Vagina (tissue), 2 donors: ENCODE measurements at regions not wholly inside any gene's neighbourhood (a gene's known extent, or its start where the extent isn't known, plus 50 kb on each side); places are given as distances from the start of the nearest gene placed in this dataset.
A peak's percentile ranks its signal among the peaks of the same experiment; 100 is the strongest.

ENCODE experiments used
- DNase-seq, 2 donors: peaks; one replicate each; pipeline ENCODE4 v3.0.0-alpha.2; 2017; ENCODE audit errors: extremely low spot score in 2 of 2
- H3K27ac ChIP-seq: fragments of 200-600 bp; sonication (generic); one replicate; pipeline ENCODE4 v1.5.1; 2019
- H3K27me3 ChIP-seq: fragments of 200-600 bp; sonication (generic); one replicate; pipeline ENCODE4 v1.5.1; 2019
- H3K36me3 ChIP-seq, 2 donors: fragments of 200-600 bp; sonication (generic); one replicate each; pipeline ENCODE4 v1.5.1; 2017 to 2019
- H3K4me1 ChIP-seq: fragments of 200-600 bp; sonication (generic); one replicate; pipeline ENCODE4 v1.5.1; 2019
- H3K4me3 ChIP-seq, 2 donors: fragments of 200-600 bp; sonication (generic); 1 replicate in 1 of 2; 2 replicates in 1 of 2; pipeline ENCODE4 v1.5.1; 2016 to 2019
- H3K9me3 ChIP-seq: fragments of 200-600 bp; sonication (generic); one replicate; pipeline ENCODE4 v1.5.1; 2019
- CTCF ChIP-seq, 3 experiments: fragments of 450-650 bp in 2 of 3; fragments of 200-600 bp in 1 of 3; sonication (generic) in 1 of 3; IDR thresholded peaks; one replicate each; pipeline ENCODE4 v1.5.1; 2017 to 2019; ENCODE audit warnings: antibody characterized with exemption in 3 of 3, mild to moderate bottlenecking in 2 of 3, moderate library complexity in 2 of 3
- POLR2A ChIP-seq, 2 donors: fragments of 450-650 bp; IDR thresholded peaks; one replicate each; pipeline ENCODE4 v1.6.1; 2017; ENCODE audit warnings: antibody characterized with exemption in 2 of 2, mild to moderate bottlenecking in 2 of 2, moderate library complexity in 2 of 2
- POLR2AphosphoS5 ChIP-seq, 2 donors: sonication (generic); formaldehyde crosslinking; IDR thresholded peaks; one replicate each; pipeline ENCODE4 v1.9.0; 2017; ENCODE audit warnings: antibody characterized with exemption in 2 of 2, mild to moderate bottlenecking in 2 of 2, low read depth in 1 of 2; ENCODE audit not compliant: insufficient read depth in 1 of 2
- intact Hi-C: fragments of 100-400 bp; cut with DNase I; formaldehyde crosslinking; loops from one replicate; pipeline ENCODE4 v1.15.1; 2023

GRCh38 chr16:54479546-54479945, 193.0 kb upstream of the IRX3 start:
- DNase-seq: no peak
- Histone ChIP-seq H3K36me3 (no peaks in the 10 kb centered on the region), H3K27ac (no peak overlapping the region), H3K27me3 (no peaks in the 10 kb centered on the region), H3K9me3 (no peaks in the 10 kb centered on the region), H3K4me3 (no peak overlapping the region), H3K4me1 (no peaks in the 10 kb centered on the region)
- intact Hi-C loops: no loop called here
- no peak for TF ChIP-seq POLR2A (IDR thresholded peaks at IDR 0.05)

- intact Hi-C loops: no loop called here
- DNase-seq: no peak
- Histone ChIP-seq H3K4me3 (no peak overlapping the region), H3K4me1 (no peaks in the 10 kb centered on the region), H3K27me3 (no peaks in the 10 kb centered on the region), H3K9me3 (no peaks in the 10 kb centered on the region), H3K36me3 (no peaks in the 10 kb centered on the region), H3K27ac (no peak overlapping the region)
- TF ChIP-seq POLR2A (IDR thresholded peaks at IDR 0.05) (no peak), CTCF (IDR thresholded peaks at IDR 0.05) (no peak), POLR2AphosphoS5 (IDR thresholded peaks at IDR 0.05; ENCODE audit: insufficient read depth in 1 of 2, low read depth in 1 of 2) (no peak)
Measured at GRCh38 chr16:54477714-54478113, 191.1 kb upstream of the IRX3 start.

- no peak for TF ChIP-seq POLR2AphosphoS5 (IDR thresholded peaks at IDR 0.05; ENCODE audit: insufficient read depth in 1 of 2, low read depth in 1 of 2)
- no peak for TF ChIP-seq CTCF (IDR thresholded peaks at IDR 0.05)
- no peak for TF ChIP-seq POLR2A (IDR thresholded peaks at IDR 0.05)
- no peak overlapping the region for H3K4me3 ChIP-seq
- peak overlapping the region; percentile 24 for H3K27ac ChIP-seq
- no peaks in the 10 kb centered on the region for H3K27me3 ChIP-seq
- H3K4me1 ChIP-seq: no peaks in the 10 kb centered on the region
- no peaks in the 10 kb centered on the region for H3K36me3 ChIP-seq
- no peak for DNase-seq
- intact Hi-C loops: no loop called here
- H3K9me3 ChIP-seq: no peaks in the 10 kb centered on the region
Measured at GRCh38 chr16:54475019-54475601, 188.5 kb upstream of the IRX3 start.

- H3K9me3 ChIP-seq: no peaks in the 10 kb centered on the region
- TF ChIP-seq POLR2AphosphoS5 (IDR thresholded peaks at IDR 0.05; ENCODE audit: insufficient read depth in 1 of 2, low read depth in 1 of 2): no peak
- TF ChIP-seq POLR2A (IDR thresholded peaks at IDR 0.05): no peak
- TF ChIP-seq CTCF (IDR thresholded peaks at IDR 0.05): no peak
- H3K27ac ChIP-seq: peak overlapping the region; percentile 10
- no peak for DNase-seq
- H3K4me3 ChIP-seq: no peak overlapping the region
- intact Hi-C loops: no loop called here
- no peaks in the 10 kb centered on the region for H3K27me3 ChIP-seq
- no peaks in the 10 kb centered on the region for H3K36me3 ChIP-seq
- no peaks in the 10 kb centered on the region for H3K4me1 ChIP-seq
Measured at GRCh38 chr16:54473226-54473993, 186.8 kb upstream of the IRX3 start.

GRCh38 chr16:54467398-54467797, 180.8 kb upstream of the IRX3 start:
- H3K36me3 ChIP-seq: no peaks in the 10 kb centered on the region
- no peak overlapping the region for H3K4me3 ChIP-seq
- intact Hi-C loops: no loop called here
- no peaks in the 10 kb centered on the region for H3K9me3 ChIP-seq
- no peaks in the 10 kb centered on the region for H3K27me3 ChIP-seq
- TF ChIP-seq POLR2AphosphoS5 (IDR thresholded peaks at IDR 0.05; ENCODE audit: insufficient read depth in 1 of 2, low read depth in 1 of 2) (no peak), CTCF (IDR thresholded peaks at IDR 0.05) (no peak), POLR2A (IDR thresholded peaks at IDR 0.05) (no peak)
- no peak overlapping the region for H3K27ac ChIP-seq
- H3K4me1 ChIP-seq: no peaks in the 10 kb centered on the region
- DNase-seq: no peak
